A549 (cell line): ENCODE measurements at regions not wholly inside any gene's neighbourhood (a gene's known extent, or its start where the extent isn't known, plus 50 kb on each side); places are given as distances from the start of the nearest gene placed in this dataset.

Experiments used
- EP300 ChIP-seq, 2 experiments: fragments of >200 bp; sonication (Bioruptor Twin); formaldehyde crosslinking; IDR thresholded peaks; 2 replicates in 1 of 2; 3 replicates in 1 of 2; pipeline ENCODE4 v1.6.1; 2016 to 2017
- KDM1A ChIP-seq: fragments of 200-600 bp; sonication (generic); IDR thresholded peaks from 2 replicates; pipeline ENCODE4 v1.6.1; 2016; ENCODE audit warnings: low read depth, mild to moderate bottlenecking
- POLR2A ChIP-seq: IDR thresholded peaks from 2 replicates; pipeline ENCODE4 v1.6.1; 2012; ENCODE audit warnings: mild to moderate bottlenecking, low read length
- RCOR1 ChIP-seq: fragments of 150-350 bp; IDR thresholded peaks from 2 replicates; pipeline ENCODE4 v1.6.1; 2014; ENCODE audit warnings: antibody characterized with exemption, low read length, low read depth
- TF ChIP-seq, protein P1 (sequence below): fragments of 150-350 bp; IDR thresholded peaks from 2 replicates; pipeline ENCODE4 v1.6.1; 2014; ENCODE audit warnings: low read depth, mild to moderate bottlenecking, low read length
- TF ChIP-seq, protein P2 (sequence below): fragments of >200 bp; sonication (Bioruptor Twin); formaldehyde crosslinking; IDR thresholded peaks from 3 replicates; pipeline ENCODE4 v1.5.1; 2016
- TF ChIP-seq, protein P3 (sequence below): fragments of 200-600 bp; sonication (generic); IDR thresholded peaks from 2 replicates; pipeline ENCODE4 v1.6.1; 2016; ENCODE audit warnings: antibody characterized with exemption, mild to moderate bottlenecking, moderate library complexity

DNA sequence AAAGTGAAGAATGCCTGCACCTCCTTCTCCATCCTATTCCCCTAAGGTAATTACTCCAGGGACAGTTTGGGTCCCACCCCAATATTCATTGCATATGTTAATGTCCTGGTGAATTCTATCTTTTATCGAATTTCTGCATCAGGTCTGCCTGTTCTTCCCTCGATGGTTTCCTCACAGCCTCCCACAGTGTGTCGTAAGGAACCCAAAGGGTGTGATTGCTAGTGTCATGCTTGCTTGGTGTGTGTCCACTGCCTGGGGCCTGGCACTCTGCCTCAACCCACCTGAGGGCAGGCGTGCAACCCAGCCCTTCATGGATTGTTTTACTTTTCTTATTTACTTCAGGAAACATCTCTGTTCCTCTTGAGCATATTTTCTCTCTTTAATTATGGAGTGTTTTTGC is 60.2 kb upstream of the CYSLTR2 start:
- no peak for TF ChIP-seq RCOR1
- TF ChIP-seq, protein P1, sequence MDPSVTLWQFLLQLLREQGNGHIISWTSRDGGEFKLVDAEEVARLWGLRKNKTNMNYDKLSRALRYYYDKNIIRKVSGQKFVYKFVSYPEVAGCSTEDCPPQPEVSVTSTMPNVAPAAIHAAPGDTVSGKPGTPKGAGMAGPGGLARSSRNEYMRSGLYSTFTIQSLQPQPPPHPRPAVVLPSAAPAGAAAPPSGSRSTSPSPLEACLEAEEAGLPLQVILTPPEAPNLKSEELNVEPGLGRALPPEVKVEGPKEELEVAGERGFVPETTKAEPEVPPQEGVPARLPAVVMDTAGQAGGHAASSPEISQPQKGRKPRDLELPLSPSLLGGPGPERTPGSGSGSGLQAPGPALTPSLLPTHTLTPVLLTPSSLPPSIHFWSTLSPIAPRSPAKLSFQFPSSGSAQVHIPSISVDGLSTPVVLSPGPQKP: no peak
- TF ChIP-seq EP300 (IDR thresholded peaks at IDR 0.05): no peak
- TF ChIP-seq, protein P2, sequence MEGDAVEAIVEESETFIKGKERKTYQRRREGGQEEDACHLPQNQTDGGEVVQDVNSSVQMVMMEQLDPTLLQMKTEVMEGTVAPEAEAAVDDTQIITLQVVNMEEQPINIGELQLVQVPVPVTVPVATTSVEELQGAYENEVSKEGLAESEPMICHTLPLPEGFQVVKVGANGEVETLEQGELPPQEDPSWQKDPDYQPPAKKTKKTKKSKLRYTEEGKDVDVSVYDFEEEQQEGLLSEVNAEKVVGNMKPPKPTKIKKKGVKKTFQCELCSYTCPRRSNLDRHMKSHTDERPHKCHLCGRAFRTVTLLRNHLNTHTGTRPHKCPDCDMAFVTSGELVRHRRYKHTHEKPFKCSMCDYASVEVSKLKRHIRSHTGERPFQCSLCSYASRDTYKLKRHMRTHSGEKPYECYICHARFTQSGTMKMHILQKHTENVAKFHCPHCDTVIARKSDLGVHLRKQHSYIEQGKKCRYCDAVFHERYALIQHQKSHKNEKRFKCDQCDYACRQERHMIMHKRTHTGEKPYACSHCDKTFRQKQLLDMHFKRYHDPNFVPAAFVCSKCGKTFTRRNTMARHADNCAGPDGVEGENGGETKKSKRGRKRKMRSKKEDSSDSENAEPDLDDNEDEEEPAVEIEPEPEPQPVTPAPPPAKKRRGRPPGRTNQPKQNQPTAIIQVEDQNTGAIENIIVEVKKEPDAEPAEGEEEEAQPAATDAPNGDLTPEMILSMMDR: no peak
- no peak for TF ChIP-seq KDM1A
- no peak for TF ChIP-seq POLR2A
- TF ChIP-seq, protein P3, sequence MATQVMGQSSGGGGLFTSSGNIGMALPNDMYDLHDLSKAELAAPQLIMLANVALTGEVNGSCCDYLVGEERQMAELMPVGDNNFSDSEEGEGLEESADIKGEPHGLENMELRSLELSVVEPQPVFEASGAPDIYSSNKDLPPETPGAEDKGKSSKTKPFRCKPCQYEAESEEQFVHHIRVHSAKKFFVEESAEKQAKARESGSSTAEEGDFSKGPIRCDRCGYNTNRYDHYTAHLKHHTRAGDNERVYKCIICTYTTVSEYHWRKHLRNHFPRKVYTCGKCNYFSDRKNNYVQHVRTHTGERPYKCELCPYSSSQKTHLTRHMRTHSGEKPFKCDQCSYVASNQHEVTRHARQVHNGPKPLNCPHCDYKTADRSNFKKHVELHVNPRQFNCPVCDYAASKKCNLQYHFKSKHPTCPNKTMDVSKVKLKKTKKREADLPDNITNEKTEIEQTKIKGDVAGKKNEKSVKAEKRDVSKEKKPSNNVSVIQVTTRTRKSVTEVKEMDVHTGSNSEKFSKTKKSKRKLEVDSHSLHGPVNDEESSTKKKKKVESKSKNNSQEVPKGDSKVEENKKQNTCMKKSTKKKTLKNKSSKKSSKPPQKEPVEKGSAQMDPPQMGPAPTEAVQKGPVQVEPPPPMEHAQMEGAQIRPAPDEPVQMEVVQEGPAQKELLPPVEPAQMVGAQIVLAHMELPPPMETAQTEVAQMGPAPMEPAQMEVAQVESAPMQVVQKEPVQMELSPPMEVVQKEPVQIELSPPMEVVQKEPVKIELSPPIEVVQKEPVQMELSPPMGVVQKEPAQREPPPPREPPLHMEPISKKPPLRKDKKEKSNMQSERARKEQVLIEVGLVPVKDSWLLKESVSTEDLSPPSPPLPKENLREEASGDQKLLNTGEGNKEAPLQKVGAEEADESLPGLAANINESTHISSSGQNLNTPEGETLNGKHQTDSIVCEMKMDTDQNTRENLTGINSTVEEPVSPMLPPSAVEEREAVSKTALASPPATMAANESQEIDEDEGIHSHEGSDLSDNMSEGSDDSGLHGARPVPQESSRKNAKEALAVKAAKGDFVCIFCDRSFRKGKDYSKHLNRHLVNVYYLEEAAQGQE: no peak
